Retinal pigment epithelial cell (primary cell): ENCODE measurements at regions not wholly inside any gene's neighbourhood (a gene's known extent, or its start where the extent isn't known, plus 50 kb on each side); places are given as distances from the start of the nearest gene placed in this dataset.

Experiments
- DNase-seq: peaks from one replicate; pipeline ENCODE4 v3.0.0-alpha.2; 2010; ENCODE audit warnings: low read depth
- H3K4me3 ChIP-seq: 2 replicates; pipeline ENCODE4 v1.5.1; 2011; ENCODE audit warnings: mild to moderate bottlenecking, low read length, control low read depth, moderate library complexity
- CTCF ChIP-seq: conservative IDR thresholded peaks from 2 replicates; pipeline ENCODE4 v1.5.1; 2011; ENCODE audit warnings: low read depth, low read length, control low read depth, inconsistent platforms

- TF ChIP-seq CTCF, result no peak
- DNase-seq, result no peak
- no peak overlapping the region for H3K4me3 ChIP-seq
Measured at GRCh38 chr12:38149395-38150073, 167.0 kb upstream of the ALG10B start.

- TF ChIP-seq CTCF, result no peak
- no peak overlapping the region for H3K4me3 ChIP-seq
- no peak for DNase-seq
Measured at GRCh38 chr12:38151991-38152700, 164.4 kb upstream of the ALG10B start.

- no peak overlapping the region for H3K4me3 ChIP-seq
- DNase-seq, result no peak
- no peak for TF ChIP-seq CTCF
Measured at GRCh38 chr12:38152816-38153736, 163.5 kb upstream of the ALG10B start.

GRCh38 chr12:38153737-38154061 is 162.9 kb upstream of the ALG10B start:
- TF ChIP-seq CTCF, result no peak
- DNase-seq, result no peak
- no peak overlapping the region for H3K4me3 ChIP-seq

- no peak for TF ChIP-seq CTCF
- H3K4me3 ChIP-seq, result no peak overlapping the region
- DNase-seq, result no peak
Measured at GRCh38 chr12:38154096-38155019, 162.2 kb upstream of the ALG10B start.

GRCh38 chr12:38155020-38155395 is 161.6 kb upstream of the ALG10B start:
- no peak for TF ChIP-seq CTCF
- no peak for DNase-seq
- H3K4me3 ChIP-seq, result no peak overlapping the region
